Spleen (tissue), 11 donors: ENCODE measurements at regions not wholly inside any gene's neighbourhood (a gene's known extent, or its start where the extent isn't known, plus 50 kb on each side); places are given as distances from the start of the nearest gene placed in this dataset.

ENCODE experiments used
- DNase-seq: peaks from one replicate; pipeline ENCODE4 v3.0.0-alpha.2; 2020
- H3K27ac ChIP-seq, 8 donors: fragments of 200-600 bp; sonication (generic) in 7 of 8; 1 replicate in 4 of 8; 2 replicates in 4 of 8; pipeline versions ENCODE4 v1.5.0 to v1.8.0; 2016 to 2021; ENCODE audit warnings: inconsistent platforms in 4 of 8, mild to moderate bottlenecking in 4 of 8, moderate library complexity in 1 of 8
- H3K27me3 ChIP-seq, 7 donors: fragments of 200-600 bp; sonication (generic) in 6 of 7; replicated peaks in 1 of 7; 1 replicate in 4 of 7; 2 replicates in 3 of 7; pipeline versions ENCODE4 v1.5.0 to v1.8.0; 2016 to 2021; ENCODE audit warnings: inconsistent platforms in 3 of 7, mild to moderate bottlenecking in 1 of 7
- H3K36me3 ChIP-seq, 6 donors: fragments of 200-600 bp; sonication (generic) in 5 of 6; 1 replicate in 4 of 6; 2 replicates in 2 of 6; pipeline versions ENCODE4 v1.5.0 to v1.8.0; 2016 to 2021; ENCODE audit warnings: inconsistent platforms in 2 of 6
- H3K4me1 ChIP-seq, 6 donors: fragments of 200-600 bp; sonication (generic) in 5 of 6; 1 replicate in 3 of 6; 2 replicates in 3 of 6; pipeline versions ENCODE4 v1.5.0 to v1.8.0; 2016 to 2021; ENCODE audit warnings: inconsistent platforms in 3 of 6
- H3K4me3 ChIP-seq, 8 donors: fragments of 200-600 bp; sonication (generic) in 7 of 8; 1 replicate in 4 of 8; 2 replicates in 4 of 8; pipeline versions ENCODE4 v1.5.0 to v1.8.0; 2016 to 2021; ENCODE audit warnings: inconsistent platforms in 4 of 8, mild to moderate bottlenecking in 4 of 8, moderate library complexity in 2 of 8
- H3K9me3 ChIP-seq, 8 donors: fragments of 200-600 bp; sonication (generic) in 7 of 8; 1 replicate in 4 of 8; 2 replicates in 4 of 8; pipeline versions ENCODE4 v1.5.0 to v1.8.0; 2016 to 2021; ENCODE audit warnings: inconsistent platforms in 4 of 8
- POLR2A ChIP-seq, 3 donors: fragments of 450-650 bp; IDR thresholded peaks; one replicate each; pipeline ENCODE4 v1.5.1; 2017; ENCODE audit warnings: antibody characterized with exemption in 3 of 3, mild to moderate bottlenecking in 1 of 3
- POLR2AphosphoS5 ChIP-seq, 3 donors: sonication (generic); formaldehyde crosslinking; IDR thresholded peaks; one replicate each; pipeline ENCODE4 v1.5.1; 2017; ENCODE audit warnings: antibody characterized with exemption in 3 of 3
- WGBS, 5 donors: extraction: QIAGEN DNeasy Blood & Tissue Kit in 3 of 5; methylation state at CpG; one replicate each; pipeline versions ENCODE4 v1.1.5 to v1.1.7; 2013 to 2018; 5-methylcytosine and 5-hydroxymethylcytosine counted together
- intact Hi-C: fragments of 100-400 bp; cut with DNase I; formaldehyde crosslinking; loops from one replicate; pipeline ENCODE4 v1.15.0; 2023; ENCODE audit warnings: low total_unique reads
- TF ChIP-seq, protein P1 (sequence below), 11 experiments: fragments of 200-600 bp in 7 of 11; fragments of 450-650 bp in 4 of 11; sonication (generic) in 4 of 11; IDR thresholded peaks in 8 of 11; conservative IDR thresholded peaks in 3 of 11; 1 replicate in 7 of 11; 2 replicates in 4 of 11; pipeline versions ENCODE4 v1.4.0 to v1.8.0; 2016 to 2021; ENCODE audit warnings: antibody characterized with exemption in 11 of 11, inconsistent platforms in 4 of 11, mild to moderate bottlenecking in 1 of 11
- donor health status: healthy with polysubstance abuse.
- donor health status: DM: no; HTN: no; CAD: no; lungs with moderate emphysema.
- donor health status: DM: no; HTN: no; CAD: no.
- donor health status: Bipolar disorder and iron deficiency.
- donor health status: healthy.
- donor health status: DM: no; HTN: no; CAD: no.
- donor health status: DM: yes; HTN: yes; CAD: no.

DNA sequence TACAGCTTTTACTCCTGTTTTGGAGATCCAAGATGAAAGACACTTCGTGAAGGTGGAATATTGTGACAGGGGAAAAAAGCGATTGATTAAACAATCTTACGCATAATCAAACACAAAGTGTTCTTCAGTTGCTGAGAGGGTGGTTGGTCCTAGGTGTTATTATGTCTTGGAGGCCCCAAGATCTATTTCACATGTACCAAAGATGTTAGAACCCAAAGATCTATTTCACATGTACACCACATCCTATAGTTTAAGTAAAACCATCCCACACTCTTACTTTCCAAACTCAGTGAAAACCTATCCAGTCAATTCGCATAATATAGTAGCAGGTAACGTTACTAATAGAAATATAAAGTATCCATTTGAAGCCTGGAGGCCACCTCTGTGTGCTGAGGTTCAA is 242.6 kb upstream of the MAF start:
- Histone ChIP-seq H3K27me3 (no peaks in the 10 kb centered on the region), H3K27ac (no peak overlapping the region), H3K36me3 (no peaks in the 10 kb centered on the region), H3K4me3 (no peak overlapping the region), H3K9me3 (no peaks in the 10 kb centered on the region), H3K4me1 (no peaks in the 10 kb centered on the region)
- TF ChIP-seq POLR2AphosphoS5 (IDR thresholded peaks at IDR 0.05) (no peak), POLR2A (IDR thresholded peaks at IDR 0.05) (no peak)
- TF ChIP-seq, protein P1, sequence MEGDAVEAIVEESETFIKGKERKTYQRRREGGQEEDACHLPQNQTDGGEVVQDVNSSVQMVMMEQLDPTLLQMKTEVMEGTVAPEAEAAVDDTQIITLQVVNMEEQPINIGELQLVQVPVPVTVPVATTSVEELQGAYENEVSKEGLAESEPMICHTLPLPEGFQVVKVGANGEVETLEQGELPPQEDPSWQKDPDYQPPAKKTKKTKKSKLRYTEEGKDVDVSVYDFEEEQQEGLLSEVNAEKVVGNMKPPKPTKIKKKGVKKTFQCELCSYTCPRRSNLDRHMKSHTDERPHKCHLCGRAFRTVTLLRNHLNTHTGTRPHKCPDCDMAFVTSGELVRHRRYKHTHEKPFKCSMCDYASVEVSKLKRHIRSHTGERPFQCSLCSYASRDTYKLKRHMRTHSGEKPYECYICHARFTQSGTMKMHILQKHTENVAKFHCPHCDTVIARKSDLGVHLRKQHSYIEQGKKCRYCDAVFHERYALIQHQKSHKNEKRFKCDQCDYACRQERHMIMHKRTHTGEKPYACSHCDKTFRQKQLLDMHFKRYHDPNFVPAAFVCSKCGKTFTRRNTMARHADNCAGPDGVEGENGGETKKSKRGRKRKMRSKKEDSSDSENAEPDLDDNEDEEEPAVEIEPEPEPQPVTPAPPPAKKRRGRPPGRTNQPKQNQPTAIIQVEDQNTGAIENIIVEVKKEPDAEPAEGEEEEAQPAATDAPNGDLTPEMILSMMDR (IDR thresholded peaks at IDR 0.05 in 8 of 11, conservative IDR thresholded peaks at IDR 0.05 in 3 of 11), result no peak
- intact Hi-C loops, result no loop called here
- WGBS, 5 donors, result 86 to 94% (median 91%) methylated on average over 5 of the region's 5 CpGs
- no peak for DNase-seq

DNA sequence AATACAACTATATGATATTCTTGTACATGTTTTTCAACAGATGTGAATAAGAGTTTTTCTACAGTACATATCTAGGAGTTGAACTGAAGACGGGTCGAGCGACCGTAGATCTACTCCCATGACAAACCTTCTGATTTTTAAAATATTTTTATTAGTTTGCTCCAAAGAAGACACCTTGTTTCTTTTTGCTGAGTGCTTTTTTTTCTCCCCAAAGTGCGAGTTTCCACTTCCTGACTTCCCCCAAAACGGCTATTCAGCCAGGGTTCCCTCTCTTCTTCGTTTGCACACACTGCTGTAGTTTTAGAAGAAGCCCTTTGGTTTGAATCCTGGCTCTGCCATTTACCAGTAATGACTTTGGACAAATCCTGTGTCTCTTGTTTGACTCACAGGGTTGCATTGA is 241.7 kb upstream of the MAF start:
- Histone ChIP-seq H3K27me3 (no peaks in the 10 kb centered on the region), H3K4me3 (no peak overlapping the region), H3K36me3 (no peaks in the 10 kb centered on the region), H3K27ac (no peak overlapping the region), H3K9me3 (no peaks in the 10 kb centered on the region), H3K4me1 (no peaks in the 10 kb centered on the region)
- TF ChIP-seq POLR2AphosphoS5 (IDR thresholded peaks at IDR 0.05) (no peak), POLR2A (IDR thresholded peaks at IDR 0.05) (no peak)
- TF ChIP-seq, protein P1 (IDR thresholded peaks at IDR 0.05 in 8 of 11, conservative IDR thresholded peaks at IDR 0.05 in 3 of 11), result no peak
- DNase-seq, result no peak
- intact Hi-C loops, result no loop called here
- WGBS, 5 donors, result 74 to 80% (median 79%) methylated on average over 7 of the region's 7 CpGs

DNA sequence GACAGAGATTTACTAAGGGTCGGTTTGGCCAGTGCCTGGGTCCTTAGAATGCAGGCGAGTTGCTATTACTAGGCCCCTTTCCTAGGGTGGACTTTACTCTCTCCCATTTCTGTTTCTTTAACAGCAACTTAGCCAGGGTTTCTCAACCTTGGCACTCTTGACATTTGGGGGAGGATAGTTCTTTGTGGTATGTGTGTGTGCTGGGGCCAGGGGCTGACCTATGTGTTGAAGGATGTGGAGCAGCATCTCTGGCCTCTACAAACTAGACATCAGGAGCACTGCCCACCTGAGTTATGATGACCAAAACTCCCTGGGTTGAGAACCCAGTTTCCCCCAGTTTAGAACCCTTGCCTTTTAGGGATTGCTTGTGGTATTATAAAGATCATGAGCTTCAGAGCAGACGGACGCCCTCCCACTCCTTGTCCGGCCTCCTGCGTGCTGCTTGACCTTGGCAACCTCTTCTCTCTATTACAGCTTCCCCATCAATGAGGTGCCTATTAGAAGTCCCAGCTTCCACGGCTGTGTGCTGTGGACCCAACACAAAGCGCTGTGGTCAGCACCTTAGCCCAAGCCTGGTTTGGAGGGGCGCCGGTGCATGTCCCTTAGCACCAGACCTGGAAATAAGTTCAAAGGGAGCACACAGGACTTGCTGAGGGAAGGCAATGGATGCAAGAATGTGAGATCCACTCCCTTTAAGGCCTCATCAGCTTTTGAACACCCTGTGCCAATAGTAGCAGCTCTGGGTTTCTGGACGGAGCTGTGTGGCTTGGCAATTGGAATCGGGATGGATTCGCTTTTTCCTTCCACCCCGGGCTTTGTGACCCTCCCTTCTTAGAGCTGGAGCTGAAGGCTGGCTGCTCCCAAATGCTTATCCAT is 239.2 kb upstream of the MAF start:
- intact Hi-C loops, result no loop called here
- H3K4me1 ChIP-seq, result no peaks in the 10 kb centered on the region

More for the DNA sequence above, 239.2 kb upstream of the MAF start:
- TF ChIP-seq, protein P1 (IDR thresholded peaks at IDR 0.05 in 8 of 11, conservative IDR thresholded peaks at IDR 0.05 in 3 of 11), result no peak
- no peak for TF ChIP-seq POLR2AphosphoS5 (IDR thresholded peaks at IDR 0.05)
- TF ChIP-seq POLR2A (IDR thresholded peaks at IDR 0.05), result no peak
- H3K9me3 ChIP-seq, result no peaks in the 10 kb centered on the region
- no peaks in the 10 kb centered on the region for H3K27me3 ChIP-seq
- no peak for DNase-seq
- H3K4me3 ChIP-seq, result no peak overlapping the region
- 79 to 88% (median 83%) methylated on average over 14 of the region's 14 CpGs for WGBS, 5 donors
- H3K36me3 ChIP-seq, result no peaks in the 10 kb centered on the region
- peak overlapping the region in 3 of 8 donors; percentile 10 to 28 (median 14) for H3K27ac ChIP-seq
